Medulla oblongata (tissue), 1 donor: ENCODE measurements at regions not wholly inside any gene's neighbourhood (a gene's known extent, or its start where the extent isn't known, plus 50 kb on each side); places are given as distances from the start of the nearest gene placed in this dataset.
A peak's percentile ranks its signal among the peaks of the same experiment; 100 is the strongest.

ENCODE experiments used
- DNase-seq: peaks from one replicate; pipeline ENCODE4 v3.0.0-alpha.2; 2015; ENCODE audit errors: extremely low spot score

DNA sequence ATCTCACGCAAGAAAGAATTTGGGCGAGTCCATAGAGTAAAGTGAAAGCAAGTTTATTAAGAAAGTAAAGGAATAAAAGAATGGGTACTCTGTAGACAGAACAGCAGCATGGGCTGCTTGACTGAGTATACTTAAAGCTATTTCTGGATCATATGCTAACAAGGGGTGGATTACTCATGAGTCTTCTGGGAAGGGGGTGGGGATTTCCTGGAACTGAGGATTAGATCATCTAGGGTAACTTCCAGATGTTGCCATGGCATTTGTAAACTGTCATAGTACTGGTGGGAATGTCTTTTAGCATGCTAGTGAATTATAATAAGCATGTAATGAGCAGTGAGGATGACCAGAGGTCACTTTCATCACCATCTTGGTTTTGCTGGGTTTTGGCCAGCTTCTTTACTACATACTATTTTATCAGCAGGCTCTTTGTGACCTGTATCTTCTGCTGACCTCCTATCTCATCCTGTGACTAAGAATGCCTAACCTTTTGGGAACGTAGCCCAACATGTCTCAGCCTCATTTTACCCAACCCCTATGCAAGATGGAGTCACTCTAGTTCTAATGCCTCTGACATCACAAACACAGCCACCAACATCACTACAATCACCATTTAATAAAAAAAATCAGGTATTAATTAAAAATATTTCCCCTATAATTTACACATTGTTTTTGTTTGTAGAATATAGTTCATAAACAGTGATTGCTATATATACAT is 890.7 kb upstream of the EPHA6 start:
- DNase-seq: no peak

DNA sequence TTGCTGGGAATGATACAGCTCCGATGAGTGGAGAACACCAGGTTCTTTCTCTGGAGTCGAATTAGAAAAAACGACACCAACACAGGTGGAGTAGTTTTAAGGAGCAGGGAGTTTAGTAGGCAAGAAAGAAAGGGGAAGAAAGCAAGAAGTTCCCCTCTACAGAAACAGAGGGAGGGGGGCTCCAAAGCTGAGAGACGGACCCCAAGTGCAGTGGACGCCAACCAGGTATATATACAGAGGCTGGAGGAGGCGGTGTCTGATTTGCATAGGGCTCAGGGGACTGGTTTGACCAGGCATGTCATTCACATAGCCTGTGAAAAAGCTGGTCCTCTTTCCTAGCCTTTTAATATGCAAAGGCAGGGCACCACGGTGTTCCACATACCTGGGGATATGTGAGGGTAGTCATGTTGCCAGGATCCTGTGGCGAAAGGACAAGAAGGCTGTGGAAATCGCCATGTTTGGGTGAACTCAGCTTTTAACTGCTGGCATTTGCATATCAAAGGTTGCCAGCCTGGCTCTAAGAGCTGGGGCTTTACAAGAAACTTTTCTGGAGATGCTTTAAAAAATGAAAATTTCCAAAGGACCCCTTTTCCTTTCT is 887.4 kb upstream of the EPHA6 start:
- no peak for DNase-seq

DNA sequence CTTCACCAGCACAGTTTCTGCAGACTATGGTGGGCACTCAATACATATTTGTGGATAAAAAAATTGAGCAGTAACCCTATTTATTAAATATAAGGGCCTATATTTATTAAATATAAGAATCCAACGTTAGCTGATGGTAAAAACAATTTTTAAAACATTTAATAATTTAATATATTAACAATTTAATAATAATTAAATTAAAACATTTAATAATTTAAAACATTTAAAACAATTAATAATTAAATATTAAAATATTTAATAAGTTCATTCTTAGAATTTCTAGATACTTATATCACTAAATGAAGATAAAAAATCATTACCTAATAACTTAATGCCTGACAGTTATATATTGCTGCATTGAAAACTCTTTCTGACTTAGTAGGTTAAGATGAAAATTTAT is 880.2 kb upstream of the EPHA6 start:
- no peak for DNase-seq

DNA sequence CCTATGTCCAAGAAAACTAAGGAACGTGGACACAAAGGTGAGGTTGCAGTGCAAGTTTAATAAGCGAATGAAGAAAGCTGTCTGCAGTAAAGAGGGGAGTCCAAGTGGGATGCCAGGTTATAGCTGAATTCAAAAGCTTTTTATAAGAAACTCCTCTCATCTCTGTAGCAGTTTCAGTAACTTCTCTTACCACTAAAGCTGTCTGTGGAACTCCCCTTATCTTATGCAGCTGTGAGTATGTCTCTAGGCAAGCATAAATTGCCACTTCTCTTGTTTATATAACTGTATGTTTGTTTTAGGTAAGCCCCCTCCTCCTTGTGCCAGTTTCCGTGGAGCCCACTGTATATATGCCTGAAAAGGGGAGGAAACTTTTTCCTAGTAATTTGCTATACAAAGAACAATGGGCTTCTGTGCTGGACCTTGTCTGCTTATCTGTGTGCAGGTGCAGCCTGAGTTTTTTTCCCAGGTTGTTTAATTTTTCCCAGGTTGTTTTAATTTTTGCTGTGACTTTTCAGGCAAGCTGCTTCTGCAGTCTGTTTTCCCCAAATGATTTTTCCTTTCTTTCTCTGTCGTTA is 875.1 kb upstream of the EPHA6 start:
- DNase-seq: no peak

DNA sequence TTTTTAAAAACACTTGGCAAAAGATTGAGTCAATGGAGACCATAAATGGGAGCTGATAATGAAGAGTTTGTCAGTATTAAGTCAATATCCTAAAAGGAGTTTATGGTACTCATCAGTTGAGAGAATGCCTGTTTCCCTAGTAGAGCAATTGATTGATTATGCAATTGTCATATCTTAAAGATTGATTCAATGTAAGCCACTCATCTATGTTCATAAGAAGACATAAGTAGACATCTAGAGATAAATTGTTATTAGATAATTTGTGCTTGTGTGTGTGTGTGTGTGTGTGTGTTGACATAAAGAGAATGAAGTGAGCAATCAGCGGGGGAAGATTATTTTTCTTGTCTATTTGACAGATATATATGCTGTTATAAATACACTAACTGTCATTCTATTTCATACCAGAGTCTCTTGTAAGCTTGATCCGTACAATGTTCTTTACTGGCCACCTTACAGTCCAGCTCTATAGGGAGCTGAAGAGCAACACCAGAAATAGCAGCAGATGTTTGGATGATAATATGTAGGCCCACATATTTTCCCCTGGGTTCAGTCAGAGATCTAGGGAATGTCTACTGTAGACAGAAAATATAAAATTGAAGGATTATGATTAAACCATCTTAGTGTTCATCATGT is 848.6 kb upstream of the EPHA6 start:
- DNase-seq: no peak

DNA sequence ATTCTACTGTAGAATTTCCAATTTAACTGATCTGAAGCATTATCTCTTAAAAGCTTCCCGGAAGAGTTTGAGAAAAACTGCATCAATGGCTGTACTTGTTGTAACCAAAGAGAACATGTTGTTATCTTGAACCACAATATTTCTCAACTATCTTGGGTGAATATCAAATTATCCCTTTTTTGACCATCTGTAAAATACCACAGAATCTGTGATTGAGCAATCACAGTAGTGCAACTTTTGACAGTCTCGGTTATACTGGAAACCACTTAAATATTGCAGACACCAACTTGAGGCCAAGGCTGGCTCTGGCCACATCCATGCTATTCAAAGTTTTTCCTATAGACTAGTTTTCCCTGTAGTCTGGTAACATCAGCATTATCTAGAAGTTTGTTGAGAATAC is 842.8 kb upstream of the EPHA6 start:
- no peak for DNase-seq

DNA sequence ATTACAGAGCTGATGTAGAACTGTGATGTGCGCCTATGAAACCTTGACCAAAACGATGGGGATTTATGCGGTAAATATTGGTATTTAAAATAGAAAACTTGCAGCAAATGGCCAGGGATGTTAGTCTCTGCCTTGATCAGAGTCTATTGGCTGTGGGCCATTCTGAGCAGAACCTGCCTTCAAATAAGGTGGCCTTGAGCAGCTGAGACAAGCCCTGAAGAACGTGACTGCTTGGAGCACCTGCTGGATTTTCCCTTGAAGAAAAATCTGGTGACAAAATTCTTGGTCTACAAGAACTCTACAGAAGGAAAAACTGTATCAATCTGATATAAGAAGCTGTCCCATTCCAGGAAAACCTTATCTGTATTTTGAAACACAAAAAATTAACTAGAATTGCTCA is 820.1 kb upstream of the EPHA6 start:
- no peak for DNase-seq

DNA sequence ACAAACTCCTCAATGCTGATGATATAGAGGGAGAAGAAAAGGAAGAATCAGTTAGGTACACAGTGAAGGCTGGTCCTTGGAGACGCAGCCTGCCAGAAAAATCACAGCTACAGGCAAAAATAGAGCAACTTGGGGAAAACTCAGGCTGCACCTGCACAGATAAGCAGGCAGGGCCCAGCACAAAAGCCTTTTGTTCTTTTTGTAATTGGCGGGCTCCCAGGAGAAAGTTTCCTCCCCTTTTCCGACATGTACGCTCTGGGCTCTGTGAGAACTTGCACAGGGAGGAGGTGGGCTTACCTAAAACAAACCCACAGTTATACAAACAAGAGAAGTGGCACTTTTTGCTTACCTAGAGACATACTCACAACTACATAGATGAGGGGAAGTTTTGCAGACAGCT is 813.4 kb upstream of the EPHA6 start:
- no peak for DNase-seq

DNA sequence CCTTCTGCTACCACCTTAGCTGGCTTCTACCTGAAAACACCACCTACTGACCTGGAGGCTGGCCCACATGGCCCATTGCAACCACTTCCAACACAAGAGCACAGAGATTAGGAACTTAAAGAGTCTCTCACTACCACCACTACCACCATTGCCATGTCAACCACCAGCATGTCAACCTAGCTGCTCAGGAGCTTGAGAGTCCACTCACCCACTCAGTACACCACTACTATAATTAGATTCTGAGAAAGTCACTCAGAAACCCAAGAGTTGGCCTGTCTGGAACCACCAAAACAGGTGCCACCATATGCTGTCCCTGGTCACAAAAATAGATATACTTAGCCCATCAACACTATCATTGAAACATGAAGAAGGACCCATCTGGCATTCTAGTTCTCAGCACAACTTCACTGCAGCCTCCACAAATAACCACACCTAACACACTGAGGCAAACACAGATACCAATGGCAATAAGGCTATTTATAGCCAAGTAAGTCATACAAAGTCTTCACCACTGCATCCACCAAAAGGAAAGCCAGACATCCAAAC is 806.7 kb upstream of the EPHA6 start:
- no peak for DNase-seq

DNA sequence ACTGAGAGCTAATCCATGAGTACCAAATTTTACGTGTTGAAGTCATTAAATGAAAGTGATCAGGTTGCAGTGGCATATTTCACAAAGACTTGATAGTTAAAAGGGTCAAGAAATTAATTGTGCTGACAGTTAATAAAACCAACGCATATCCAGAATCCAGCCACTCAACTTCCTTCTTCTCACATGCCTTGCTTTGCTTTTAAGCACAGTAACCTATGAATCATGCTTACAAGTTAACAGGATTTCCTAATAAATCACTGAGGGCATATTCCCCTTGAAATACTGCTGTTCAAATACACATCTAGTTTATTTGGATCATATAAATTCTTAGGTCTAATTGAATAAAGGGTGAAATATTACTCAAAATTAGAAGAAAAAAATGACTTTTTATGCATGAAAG is 801.5 kb upstream of the EPHA6 start:
- DNase-seq: no peak

DNA sequence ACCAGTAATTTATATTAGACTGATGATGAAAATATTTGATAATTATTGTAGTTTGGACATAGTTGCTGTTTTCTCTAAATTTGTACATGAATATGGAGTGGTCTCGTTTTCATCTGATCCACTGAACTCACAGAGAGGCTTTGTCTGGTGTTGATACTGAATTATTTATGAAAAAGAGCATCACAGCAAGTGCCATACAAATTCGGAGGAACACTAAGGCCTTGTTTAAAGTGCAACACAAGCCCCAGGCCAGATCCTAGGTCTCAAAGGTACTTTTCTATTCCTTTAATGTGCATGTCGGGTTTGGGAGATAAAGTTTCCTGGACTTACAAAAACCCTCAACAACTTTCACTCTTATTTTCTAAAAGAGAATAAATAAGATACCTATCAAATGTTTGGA is 796.8 kb upstream of the EPHA6 start:
- DNase-seq: peak; percentile 55

DNA sequence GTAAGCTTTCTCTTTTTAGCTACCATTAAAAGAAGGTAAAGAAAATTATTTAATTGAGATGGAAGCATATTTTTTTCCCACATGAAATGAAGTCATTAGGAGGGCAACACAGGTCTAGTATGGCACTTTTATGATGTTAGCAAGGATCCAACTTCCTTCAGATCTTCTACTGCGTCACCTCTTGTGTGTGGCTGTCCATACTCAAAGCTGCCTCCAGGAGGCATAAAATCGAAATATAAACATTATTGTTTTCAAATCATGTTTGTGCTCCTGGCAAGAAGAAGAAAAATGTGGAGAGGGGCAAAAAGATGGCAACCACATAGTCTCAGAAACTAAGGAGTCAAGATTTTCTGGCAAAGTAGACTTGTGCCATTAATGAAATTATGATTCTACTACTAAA is 791.7 kb upstream of the EPHA6 start:
- no peak for DNase-seq

DNA sequence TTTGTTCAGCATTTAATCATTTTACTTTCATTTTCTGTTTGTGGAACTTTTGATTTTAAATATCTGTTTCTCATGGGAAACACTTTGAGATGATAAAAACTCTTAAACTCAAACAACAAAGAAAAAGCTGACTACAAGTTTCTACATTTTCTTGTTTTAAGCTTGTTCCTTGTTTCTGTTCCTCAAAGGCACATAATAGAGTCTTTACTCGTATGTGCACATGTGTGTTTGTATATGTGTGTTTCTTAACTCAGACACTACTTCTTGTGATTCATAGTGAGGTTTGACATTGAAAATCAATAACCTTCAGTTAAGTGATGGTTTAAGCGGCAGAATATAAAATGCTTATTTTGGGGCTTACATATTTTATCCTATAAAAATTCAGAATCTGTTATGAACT is 786.7 kb upstream of the EPHA6 start:
- DNase-seq: no peak

DNA sequence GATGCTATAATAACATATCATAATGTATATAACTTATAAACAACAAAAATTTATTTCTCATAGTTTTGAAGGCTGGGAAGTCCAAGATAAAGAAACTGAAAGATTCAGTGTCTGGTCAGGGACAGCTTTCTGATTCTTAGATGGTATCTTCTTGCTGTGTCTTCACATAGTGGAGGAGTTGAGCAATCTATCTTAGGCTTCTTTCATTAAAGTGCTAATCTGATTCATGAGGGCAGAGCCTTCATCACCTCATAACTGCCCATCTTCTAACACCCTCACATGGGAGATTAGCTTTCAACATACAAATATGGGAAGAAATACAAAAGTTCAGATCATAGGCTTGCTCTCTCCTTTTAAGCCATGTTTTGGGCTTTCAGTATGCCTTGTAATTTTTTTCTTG is 774.8 kb upstream of the EPHA6 start:
- DNase-seq: no peak

DNA sequence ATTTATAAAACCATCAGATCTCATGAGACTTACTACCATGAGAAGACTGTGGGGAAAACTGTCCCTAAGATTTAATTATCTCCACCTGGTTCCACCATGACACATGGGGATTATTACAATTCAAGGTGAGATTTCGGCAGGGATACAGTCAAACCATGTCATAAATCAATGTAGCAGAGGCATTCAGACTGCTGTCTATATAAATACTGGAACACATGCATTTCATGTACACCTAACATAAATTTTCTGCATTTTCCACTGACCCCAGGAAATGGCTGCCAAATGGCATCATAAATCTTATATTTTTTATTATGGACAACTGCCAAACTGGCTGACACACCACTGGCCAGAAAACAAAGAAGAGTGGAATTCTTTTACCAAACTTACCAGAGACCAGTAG is 755.1 kb upstream of the EPHA6 start:
- DNase-seq: no peak

DNA sequence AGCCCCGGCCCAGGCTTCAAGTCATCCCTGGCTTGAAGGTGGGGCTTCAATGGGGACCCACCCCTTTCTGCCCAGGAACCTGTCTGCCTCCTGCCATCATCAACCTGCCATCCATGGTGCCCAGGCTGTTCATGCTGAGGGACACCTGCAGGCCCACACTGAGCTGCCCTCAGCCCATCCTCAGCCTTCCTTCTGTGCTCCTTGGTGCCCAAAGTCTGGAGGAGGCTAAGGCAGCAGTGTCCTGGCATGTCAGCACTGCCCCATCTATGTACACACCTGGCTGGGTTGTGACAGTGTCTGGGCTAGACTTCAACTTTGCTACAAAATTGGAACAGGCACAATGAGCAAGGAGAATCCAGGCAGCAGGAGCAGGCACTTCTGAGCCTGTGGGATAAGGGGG is 745.3 kb upstream of the EPHA6 start:
- no peak for DNase-seq

DNA sequence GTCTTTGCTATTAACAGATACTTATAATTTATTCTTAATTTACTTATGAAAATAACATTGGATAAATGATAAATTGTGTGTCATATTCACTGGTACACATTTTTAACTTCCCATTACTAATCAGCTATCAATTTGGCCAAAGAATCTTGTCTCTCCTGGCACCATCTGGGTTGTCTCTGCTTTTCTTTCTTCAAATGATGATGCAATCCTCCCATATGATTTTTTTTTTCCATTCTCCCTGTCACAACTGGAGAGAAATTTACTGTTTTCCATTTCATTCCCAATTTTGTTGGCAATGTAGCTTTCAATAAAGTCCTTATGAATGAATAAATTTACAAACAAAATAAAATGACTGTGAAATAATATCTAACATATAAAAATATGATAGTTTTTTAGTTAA is 743.7 kb upstream of the EPHA6 start:
- no peak for DNase-seq

DNA sequence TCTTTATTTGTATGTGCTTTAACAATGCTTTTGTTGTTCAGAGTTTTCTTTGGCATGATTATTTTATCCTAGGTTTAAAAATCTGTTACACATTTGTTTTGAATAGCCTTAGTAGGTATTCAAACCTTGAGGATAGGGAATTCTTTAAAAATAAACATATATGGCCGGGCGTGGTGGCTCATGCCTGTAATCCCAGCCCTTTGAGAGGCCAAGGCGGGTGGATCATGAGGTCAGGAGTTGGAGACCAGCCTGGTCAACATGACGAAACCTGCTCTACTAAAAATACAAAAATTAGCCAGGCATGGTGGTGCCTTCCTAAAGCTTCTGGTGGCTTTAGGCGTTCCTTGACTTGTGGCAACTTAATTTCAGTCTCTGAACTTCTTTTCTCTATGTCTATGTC is 743.3 kb upstream of the EPHA6 start:
- DNase-seq: no peak

DNA sequence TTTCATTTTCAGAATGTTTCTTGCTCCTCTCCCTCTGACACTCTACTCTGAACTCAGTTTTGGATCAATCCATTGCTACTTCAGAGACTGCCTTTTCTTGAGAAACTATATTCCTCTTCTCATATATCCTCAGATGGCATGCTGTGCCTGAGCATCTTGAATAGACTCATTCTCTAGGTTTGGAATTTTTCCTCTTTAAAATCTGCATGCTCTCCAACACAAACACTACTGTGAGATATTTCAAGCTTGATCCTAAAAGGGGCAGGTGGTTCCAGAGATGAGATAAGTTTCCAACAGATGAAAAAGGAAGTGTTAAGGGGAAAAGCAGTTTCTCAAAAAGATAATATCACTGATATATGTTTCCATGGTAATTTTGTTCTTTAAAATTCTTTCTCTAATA is 742.2 kb upstream of the EPHA6 start:
- DNase-seq: no peak

DNA sequence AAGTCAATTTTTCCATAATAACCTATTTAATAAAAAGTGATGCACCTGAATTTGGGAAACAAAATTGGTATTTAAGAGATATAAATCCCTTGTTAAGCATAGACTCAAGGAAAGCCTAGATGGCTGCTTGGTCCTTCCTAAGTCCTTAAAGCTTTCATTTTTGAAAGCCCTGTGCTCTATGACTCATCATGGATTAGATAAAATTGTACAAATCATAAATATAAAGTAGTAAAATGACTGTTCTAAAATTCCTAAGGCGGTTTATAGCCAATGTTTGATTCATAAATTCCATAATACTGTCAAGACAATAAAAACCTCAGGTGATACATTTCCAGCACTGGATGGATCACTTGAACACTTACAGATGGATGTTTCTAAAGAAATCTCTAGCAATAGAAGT is 730.8 kb upstream of the EPHA6 start:
- no peak for DNase-seq

DNA sequence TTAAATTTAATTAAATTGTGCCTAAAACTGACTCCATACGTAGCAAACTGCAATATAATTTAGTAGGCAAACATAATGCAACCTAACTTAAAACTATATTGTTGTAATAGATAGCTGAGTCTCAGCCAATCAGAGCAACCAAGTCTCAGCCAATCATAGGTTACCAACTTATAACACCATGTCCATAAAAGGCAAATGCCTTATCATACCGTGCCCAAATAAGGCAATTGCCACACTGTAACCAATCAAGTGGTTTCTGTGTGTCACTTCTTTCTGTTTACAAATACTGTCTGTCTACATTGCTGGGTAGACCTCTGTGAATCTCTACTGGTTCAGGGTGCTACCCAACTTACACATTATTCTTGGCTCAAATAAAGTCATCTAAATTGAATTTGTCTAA is 728.4 kb upstream of the EPHA6 start:
- no peak for DNase-seq

DNA sequence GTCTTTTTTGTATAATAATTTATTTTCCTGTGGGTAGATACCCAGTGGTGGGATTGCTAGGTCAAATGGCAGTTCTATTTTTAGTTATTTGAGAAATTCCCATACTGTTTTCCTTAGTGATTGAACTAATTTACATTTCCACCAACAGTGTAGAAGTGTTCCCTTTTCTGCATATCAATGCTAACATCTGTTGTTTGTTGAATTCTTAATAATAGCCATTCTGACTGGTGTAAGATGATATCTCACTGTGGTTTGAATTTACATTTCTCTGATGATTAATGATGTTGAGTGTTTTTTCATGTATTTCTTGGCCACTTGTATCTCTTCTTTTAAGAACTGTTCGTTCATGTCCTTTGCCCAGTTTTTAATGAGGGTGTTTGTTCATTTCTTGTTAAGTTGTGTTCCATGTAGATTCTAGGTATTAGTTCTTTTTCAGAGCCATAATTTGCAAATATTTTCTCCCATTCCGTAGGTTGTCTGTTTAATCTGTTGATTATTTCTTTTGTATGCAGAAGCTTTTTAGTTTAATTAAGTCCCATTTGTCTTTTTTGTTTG is 713.3 kb upstream of the EPHA6 start:
- no peak for DNase-seq

DNA sequence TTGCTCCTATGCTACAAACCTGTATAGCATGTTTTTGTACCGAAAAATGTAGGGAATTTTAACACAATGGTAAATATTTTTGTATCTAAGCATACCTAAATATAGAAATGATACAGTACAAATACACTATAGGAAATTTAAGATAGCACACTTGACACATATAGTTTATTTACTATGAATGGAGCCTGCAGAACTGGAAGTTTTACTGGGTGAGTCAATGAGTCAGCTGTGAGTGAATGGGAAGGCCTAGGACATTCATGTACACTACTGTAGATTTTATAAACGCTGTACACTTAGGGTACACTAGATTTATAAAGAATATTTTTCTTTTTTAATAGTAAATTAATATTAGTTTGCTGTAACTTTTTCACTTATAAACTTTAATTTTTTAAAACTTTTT is 707.7 kb upstream of the EPHA6 start:
- no peak for DNase-seq
